HL-60 (cell line): ENCODE measurements at regions not wholly inside any gene's neighbourhood (a gene's known extent, or its start where the extent isn't known, plus 50 kb on each side); places are given as distances from the start of the nearest gene placed in this dataset.

Experiments used
- DNase-seq, 2 experiments: peaks; one replicate each; pipeline ENCODE4 v3.0.0-alpha.2; 2010 to 2020; ENCODE audit warnings: low read depth in 1 of 2, low spot score in 1 of 2
- H3K27ac ChIP-seq: fragments of 250-450 bp; sonication (Bioruptor Pico); replicated peaks from 2 replicates; pipeline ENCODE4 v1.5.1; 2020; ENCODE audit warnings: mild to moderate bottlenecking, moderate library complexity
- H3K27me3 ChIP-seq: fragments of 250-450 bp; sonication (Bioruptor Pico); 2 replicates; pipeline ENCODE4 v1.5.1; 2021; ENCODE audit warnings: mild to moderate bottlenecking, moderate library complexity; ENCODE audit not compliant: insufficient read depth, poor library complexity, severe bottlenecking
- H3K4me3 ChIP-seq: replicated peaks from 2 replicates; pipeline ENCODE4 v1.5.1; 2011; ENCODE audit warnings: mild to moderate bottlenecking, control low read depth, low read length; ENCODE audit not compliant: insufficient read depth
- CTCF ChIP-seq: IDR thresholded peaks from one replicate; pipeline ENCODE4 v1.5.1; 2011; ENCODE audit warnings: low read length, control low read depth, inconsistent platforms; ENCODE audit not compliant: insufficient read depth
- GABPA ChIP-seq: IDR thresholded peaks from 2 replicates; pipeline ENCODE4 v1.6.1; 2012; ENCODE audit warnings: low read depth
- POLR2AphosphoS5 ChIP-seq: IDR thresholded peaks from 2 replicates; pipeline ENCODE4 v1.6.1; 2012; ENCODE audit warnings: low read depth
- REST ChIP-seq: IDR thresholded peaks from 2 replicates; pipeline ENCODE4 v1.6.1; 2012; ENCODE audit warnings: low read depth; ENCODE audit not compliant: insufficient replicate concordance
- SPI1 ChIP-seq: IDR thresholded peaks from 2 replicates; pipeline ENCODE4 v1.6.1; 2012; ENCODE audit warnings: low read depth, mild to moderate bottlenecking, borderline replicate concordance

- TF ChIP-seq GABPA (no peak), REST (no peak), SPI1 (no peak), CTCF (no peak), POLR2AphosphoS5 (no peak)
- Histone ChIP-seq H3K27ac (no peak overlapping the region), H3K27me3 (no peaks in the 10 kb centered on the region), H3K4me3 (no peak overlapping the region)
- no peak for DNase-seq
Measured at GRCh38 chr5:35339006-35339405, 108.7 kb upstream of the PRLR start.

- Histone ChIP-seq H3K27me3 (no peaks in the 10 kb centered on the region), H3K4me3 (no peak overlapping the region), H3K27ac (no peak overlapping the region)
- DNase-seq: no peak
- TF ChIP-seq GABPA (no peak), POLR2AphosphoS5 (no peak), CTCF (no peak)
Measured at GRCh38 chr5:35338157-35338453, 107.8 kb upstream of the PRLR start.

GRCh38 chr5:35337340-35338156, 107.3 kb upstream of the PRLR start:
- H3K27ac ChIP-seq: no peak overlapping the region
- no peak for DNase-seq
- H3K4me3 ChIP-seq: no peak overlapping the region
- no peaks in the 10 kb centered on the region for H3K27me3 ChIP-seq
- no peak for TF ChIP-seq POLR2AphosphoS5
- TF ChIP-seq SPI1: no peak
- no peak for TF ChIP-seq REST
- TF ChIP-seq GABPA: no peak
- no peak for TF ChIP-seq CTCF

- Histone ChIP-seq H3K27ac (no peak overlapping the region), H3K27me3 (no peaks in the 10 kb centered on the region), H3K4me3 (no peak overlapping the region)
- TF ChIP-seq CTCF (no peak), REST (no peak), SPI1 (no peak), GABPA (no peak), POLR2AphosphoS5 (no peak)
- DNase-seq: no peak
Measured at GRCh38 chr5:35336230-35336629, 105.9 kb upstream of the PRLR start.
